PFSK-1 (cell line): ENCODE measurements at regions not wholly inside any gene's neighbourhood (a gene's known extent, or its start where the extent isn't known, plus 50 kb on each side); places are given as distances from the start of the nearest gene placed in this dataset.
A peak's percentile ranks its signal among the peaks of the same experiment; 100 is the strongest.

Experiments used
- FOXP2 ChIP-seq: optimal IDR thresholded peaks from 2 replicates; pipeline ENCODE3; 2011; ENCODE audit warnings: borderline replicate concordance, control low read depth, inconsistent platforms; ENCODE audit not compliant: insufficient read depth; ENCODE audit errors: extremely low read length, extremely low read depth
- POLR2AphosphoS5 ChIP-seq: IDR thresholded peaks from 2 replicates; pipeline ENCODE4 v1.6.1; 2012; ENCODE audit warnings: low read depth, mild to moderate bottlenecking, control low read depth, low read length, moderate library complexity
- SIN3A ChIP-seq: IDR thresholded peaks from 2 replicates; pipeline ENCODE4 v1.6.1; 2012; ENCODE audit warnings: mild to moderate bottlenecking, low read length, moderate library complexity, borderline replicate concordance; ENCODE audit not compliant: insufficient read depth
- TAF1 ChIP-seq: IDR thresholded peaks from 2 replicates; pipeline ENCODE4 v1.6.1; 2012; ENCODE audit warnings: low read length, control low read depth, borderline replicate concordance; ENCODE audit not compliant: insufficient read depth
- TF ChIP-seq, protein P1 (sequence below), 2 experiments: IDR thresholded peaks; 2 replicates each; pipeline versions ENCODE4 v1.6.1 to v1.8.0; 2011 to 2012; ENCODE audit warnings: low read depth in 2 of 2, low read length in 2 of 2, control low read depth in 1 of 2, inconsistent platforms in 1 of 2, mild to moderate bottlenecking in 1 of 2, moderate library complexity in 1 of 2; ENCODE audit not compliant: insufficient read depth in 1 of 2

GRCh38 chr10:90612276-90612675 is 245.6 kb downstream of the HTR7 start:
- TF ChIP-seq TAF1 (no peak), SIN3A (no peak), POLR2AphosphoS5 (no peak), FOXP2 (no peak)
- TF ChIP-seq, protein P1, sequence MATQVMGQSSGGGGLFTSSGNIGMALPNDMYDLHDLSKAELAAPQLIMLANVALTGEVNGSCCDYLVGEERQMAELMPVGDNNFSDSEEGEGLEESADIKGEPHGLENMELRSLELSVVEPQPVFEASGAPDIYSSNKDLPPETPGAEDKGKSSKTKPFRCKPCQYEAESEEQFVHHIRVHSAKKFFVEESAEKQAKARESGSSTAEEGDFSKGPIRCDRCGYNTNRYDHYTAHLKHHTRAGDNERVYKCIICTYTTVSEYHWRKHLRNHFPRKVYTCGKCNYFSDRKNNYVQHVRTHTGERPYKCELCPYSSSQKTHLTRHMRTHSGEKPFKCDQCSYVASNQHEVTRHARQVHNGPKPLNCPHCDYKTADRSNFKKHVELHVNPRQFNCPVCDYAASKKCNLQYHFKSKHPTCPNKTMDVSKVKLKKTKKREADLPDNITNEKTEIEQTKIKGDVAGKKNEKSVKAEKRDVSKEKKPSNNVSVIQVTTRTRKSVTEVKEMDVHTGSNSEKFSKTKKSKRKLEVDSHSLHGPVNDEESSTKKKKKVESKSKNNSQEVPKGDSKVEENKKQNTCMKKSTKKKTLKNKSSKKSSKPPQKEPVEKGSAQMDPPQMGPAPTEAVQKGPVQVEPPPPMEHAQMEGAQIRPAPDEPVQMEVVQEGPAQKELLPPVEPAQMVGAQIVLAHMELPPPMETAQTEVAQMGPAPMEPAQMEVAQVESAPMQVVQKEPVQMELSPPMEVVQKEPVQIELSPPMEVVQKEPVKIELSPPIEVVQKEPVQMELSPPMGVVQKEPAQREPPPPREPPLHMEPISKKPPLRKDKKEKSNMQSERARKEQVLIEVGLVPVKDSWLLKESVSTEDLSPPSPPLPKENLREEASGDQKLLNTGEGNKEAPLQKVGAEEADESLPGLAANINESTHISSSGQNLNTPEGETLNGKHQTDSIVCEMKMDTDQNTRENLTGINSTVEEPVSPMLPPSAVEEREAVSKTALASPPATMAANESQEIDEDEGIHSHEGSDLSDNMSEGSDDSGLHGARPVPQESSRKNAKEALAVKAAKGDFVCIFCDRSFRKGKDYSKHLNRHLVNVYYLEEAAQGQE (IDR thresholded peaks at IDR 0.05; ENCODE audit: insufficient read depth in 1 of 2, low read depth in 2 of 2, low read length in 2 of 2) = no peak

- TF ChIP-seq TAF1 = no peak
- no peak for TF ChIP-seq FOXP2
- no peak for TF ChIP-seq SIN3A
- TF ChIP-seq POLR2AphosphoS5 = no peak
- TF ChIP-seq, protein P1 (IDR thresholded peaks at IDR 0.05; ENCODE audit: insufficient read depth in 1 of 2, low read depth in 2 of 2, low read length in 2 of 2) = no peak
These were observed 243.2 kb downstream of the HTR7 start for GRCh38 chr10:90614631-90615030.

DNA sequence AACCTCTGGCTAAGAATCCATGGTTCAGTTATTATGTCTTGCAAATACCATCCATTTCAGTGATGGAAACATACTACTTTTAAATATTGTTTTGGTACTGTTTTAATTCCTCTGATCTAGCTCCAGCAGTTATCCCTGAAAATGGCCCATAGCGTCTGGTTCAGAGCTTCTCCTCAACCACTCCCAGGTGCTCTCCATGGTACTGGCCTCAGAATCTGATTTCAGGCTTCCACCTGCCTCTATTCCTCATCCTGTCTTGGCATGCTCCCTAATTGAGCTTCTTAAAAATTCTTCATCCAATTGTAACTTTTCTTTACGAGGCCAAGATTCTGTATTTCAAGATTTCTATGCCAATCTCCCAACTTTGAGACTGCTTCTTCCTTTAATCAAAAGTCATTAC is 236.3 kb downstream of the HTR7 start:
- TF ChIP-seq, protein P1 (IDR thresholded peaks at IDR 0.05; ENCODE audit: insufficient read depth in 1 of 2, low read depth in 2 of 2, low read length in 2 of 2) = peak; percentile 90 to 99
- TF ChIP-seq SIN3A = no peak

DNA sequence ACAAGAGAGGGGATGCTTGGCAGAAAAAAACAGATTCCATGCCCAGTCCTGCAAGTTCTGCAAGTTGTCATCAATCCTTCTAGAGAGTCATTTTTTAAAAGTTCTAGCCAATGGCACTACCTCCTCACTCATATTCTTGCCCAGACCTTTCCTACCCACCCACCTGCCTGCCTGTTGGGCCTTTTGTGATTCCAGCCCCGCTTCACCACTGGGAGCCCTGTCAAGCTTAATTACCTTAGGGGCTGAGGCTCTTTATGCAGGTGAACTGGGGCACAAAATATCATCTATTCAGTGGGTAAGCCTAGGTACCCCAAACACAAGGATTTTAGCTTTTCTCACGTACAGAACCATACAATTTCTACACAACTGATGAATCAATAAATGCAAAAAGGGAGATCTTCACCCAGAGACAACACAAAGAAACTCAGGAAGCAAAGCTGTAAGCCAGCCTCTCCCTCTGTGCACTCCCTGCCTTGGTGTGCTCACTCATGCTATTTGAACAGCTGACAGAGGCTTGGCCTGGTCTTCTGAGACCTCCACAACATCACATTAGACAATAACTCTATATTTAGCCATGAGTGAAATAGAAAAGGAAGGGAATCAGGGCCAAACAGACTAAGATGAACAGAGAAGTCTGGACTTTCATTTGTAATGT is 222.6 kb downstream of the HTR7 start:
- TF ChIP-seq, protein P1 (IDR thresholded peaks at IDR 0.05; ENCODE audit: insufficient read depth in 1 of 2, low read depth in 2 of 2, low read length in 2 of 2) = no peak
- TF ChIP-seq TAF1 = no peak
- no peak for TF ChIP-seq FOXP2
- no peak for TF ChIP-seq POLR2AphosphoS5
- TF ChIP-seq SIN3A = no peak

DNA sequence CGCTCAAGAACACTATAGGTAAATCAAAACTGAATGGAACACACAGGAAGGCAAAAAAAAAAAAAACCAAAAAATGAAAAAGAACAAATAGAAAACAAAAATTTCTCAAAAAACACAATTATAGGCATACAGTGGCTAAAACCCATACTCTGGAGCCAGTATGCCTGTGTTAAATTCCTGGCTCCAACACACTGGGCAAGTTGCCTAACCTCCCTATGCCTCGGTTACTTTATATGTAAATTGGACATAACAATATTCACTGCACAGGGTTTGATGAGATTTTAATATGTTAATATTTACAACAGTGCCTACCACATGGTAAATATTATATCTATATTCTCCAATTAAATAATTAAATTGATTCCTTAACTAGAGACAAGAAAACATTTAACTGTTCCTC is 217.1 kb downstream of the HTR7 start:
- TF ChIP-seq, protein P1 (IDR thresholded peaks at IDR 0.05; ENCODE audit: insufficient read depth in 1 of 2, low read depth in 2 of 2, low read length in 2 of 2) = no peak
- TF ChIP-seq TAF1 (no peak), FOXP2 (no peak)
